ENCODE measurements at regions not wholly inside any gene's neighbourhood (a gene's known extent, or its start where the extent isn't known, plus 50 kb on each side); places are given as distances from the start of the nearest gene placed in this dataset.
"Not testable (repeated sequence)": the region's sequence is repeated elsewhere in the genome, so short reads cannot be mapped to it uniquely, and the experiment has no call there.

- TF ChIP-seq MAFF (IDR thresholded peaks at IDR 0.05; ENCODE audit: low read depth, low read length): peak; percentile 44; the same call in 1 of the 2 replicates
- no peak for TF ChIP-seq TERF1 (CRISPR knock-in tag; IDR thresholded peaks at IDR 0.05)
- peak; percentile 51 to 68; a peak in 3 of 4 replicates for TF ChIP-seq MAFK (conservative IDR thresholded peaks at IDR 0.05 in 1 of 2, IDR thresholded peaks at IDR 0.05 in 1 of 2; ENCODE audit: low read length in 2 of 2)
Observed at GRCh38 chr14:25375639-25376038, 325.7 kb upstream of the STXBP6 start (continued).

- Histone ChIP-seq H3K9me3 (ENCODE audit: low read length) (peaks cover 74% of the 10 kb centered on the region), H3K4me3 (replicated peaks in 1 of 3; ENCODE audit: insufficient read depth in 1 of 3, low read depth in 2 of 3, low read length in 3 of 3) (no peak overlapping the region), H3K36me3 (replicated peaks in 1 of 2; ENCODE audit: control insufficient read depth in 1 of 2, insufficient read depth in 2 of 2, low read length in 2 of 2) (no peaks in the 10 kb centered on the region), H3K4me2 (ENCODE audit: low read depth, low read length) (no peak overlapping the region), H3K79me2 (ENCODE audit: insufficient read depth, low read length) (no peaks in the 10 kb centered on the region), H3K27me3 (ENCODE audit: control insufficient read depth in 1 of 2, insufficient read depth in 2 of 2, low read length in 2 of 2) (no peaks in the 10 kb centered on the region), H2AFZ (ENCODE audit: low read length) (no peak overlapping the region), H3K27ac (ENCODE audit: extremely low read length, insufficient read depth, low read length) (no peak overlapping the region), H4K20me1 (ENCODE audit: insufficient read depth, low read length) (no peaks in the 10 kb centered on the region), H3K9ac (ENCODE audit: insufficient read depth, low read depth, low read length) (no peak overlapping the region), H3K4me1 (ENCODE audit: insufficient read depth, low read length) (no peaks in the 10 kb centered on the region)
- TF ChIP-seq ZNF543 (CRISPR knock-in tag; IDR thresholded peaks at IDR 0.05): no peak
- TF ChIP-seq ZNF3 (CRISPR knock-in tag; IDR thresholded peaks at IDR 0.05): no peak
- no peak for TF ChIP-seq GZF1 (CRISPR knock-in tag; IDR thresholded peaks at IDR 0.05)
- no peak for TF ChIP-seq NFIB (CRISPR knock-in tag; IDR thresholded peaks at IDR 0.05; ENCODE audit: borderline replicate concordance)
- no peak for TF ChIP-seq HINFP (CRISPR knock-in tag; IDR thresholded peaks at IDR 0.05; ENCODE audit: low read depth)
- TF ChIP-seq ZNF629 (CRISPR knock-in tag; conservative IDR thresholded peaks at IDR 0.05): no peak
- no peak for TF ChIP-seq ZNF792 (CRISPR knock-in tag; IDR thresholded peaks at IDR 0.05)
- TF ChIP-seq ZNF703 (CRISPR knock-in tag; IDR thresholded peaks at IDR 0.05; ENCODE audit: borderline replicate concordance): no peak
- WGBS (ENCODE audit: low lambda C conversion rate): 9% methylated on average over 1 of the region's 1 CpG
- BruUV-seq (replicated peaks): no TSS peak
- POLR2A ChIA-PET: no interaction called here
- no peak for DNase-seq (ENCODE audit: low spot score)
- CTCF ChIA-PET (ENCODE audit: low intra/inter-chr PET ratio, low total read pairs): no interaction called here
- no peak for FAIRE-seq
- ATAC-seq: no peak
- in situ Hi-C loops (cut with HindIII; ENCODE audit: extremely low pct_ligation_motif_present, low pct_unique_long_range_greater_than_20kb) (no loop called here), intact Hi-C loops (cut with micrococcal nuclease; ENCODE audit: unreplicated experiment) (no loop called here)
Observed at GRCh38 chr14:25371068-25371467, 321.1 kb upstream of the STXBP6 start.

- POLR2A ChIA-PET; H3K27ac ChIP-seq (ENCODE audit: extremely low read length, insufficient read depth, low read length); ATAC-seq; FAIRE-seq; BruUV-seq (replicated peaks); CTCF ChIA-PET (ENCODE audit: low intra/inter-chr PET ratio, low total read pairs); H3K4me3 ChIP-seq (replicated peaks in 1 of 3; ENCODE audit: insufficient read depth in 1 of 3, low read depth in 2 of 3, low read length in 3 of 3); H3K4me2 ChIP-seq (ENCODE audit: low read depth, low read length); H3K27me3 ChIP-seq (ENCODE audit: control insufficient read depth in 1 of 2, insufficient read depth in 2 of 2, low read length in 2 of 2); DNase-seq (ENCODE audit: low spot score); in situ Hi-C loops (cut with HindIII; ENCODE audit: extremely low pct_ligation_motif_present, low pct_unique_long_range_greater_than_20kb); intact Hi-C loops (cut with micrococcal nuclease; ENCODE audit: unreplicated experiment); H3K36me3 ChIP-seq (replicated peaks in 1 of 2; ENCODE audit: control insufficient read depth in 1 of 2, insufficient read depth in 2 of 2, low read length in 2 of 2); H4K20me1 ChIP-seq (ENCODE audit: insufficient read depth, low read length); H3K9ac ChIP-seq (ENCODE audit: insufficient read depth, low read depth, low read length); H3K4me1 ChIP-seq (ENCODE audit: insufficient read depth, low read length); H3K79me2 ChIP-seq (ENCODE audit: insufficient read depth, low read length); H2AFZ ChIP-seq (ENCODE audit: low read length): not testable (repeated sequence)
- 13% methylated on average over 10 of the region's 10 CpGs for WGBS (ENCODE audit: low lambda C conversion rate)
- H3K9me3 ChIP-seq (ENCODE audit: low read length): peaks cover 74% of the 10 kb centered on the region
Observed at GRCh38 chr14:25370057-25370456, 320.1 kb upstream of the STXBP6 start.

Measured in HepG2 (cell line).